Calu3 (cell line): ENCODE measurements at regions not wholly inside any gene's neighbourhood (a gene's known extent, or its start where the extent isn't known, plus 50 kb on each side); places are given as distances from the start of the nearest gene placed in this dataset.

Experiments used
- BruUV-seq: library from RNA; stranded (reverse); fragments of 400-500 nt; replicated peaks from 2 replicates; lab custom pipeline; 2021; lab: Mats Ljungman, UMichigan
- CTCF ChIA-PET: fragments of 300-600 bp; sonication (Branson Sonifier 250); formaldehyde crosslinking; loops from one replicate; lab custom pipeline; 2022; ENCODE audit warnings: antibody characterized with exemption; lab: Charles Lee
- DNase-seq: peaks from one replicate; pipeline ENCODE4 v3.0.0; 2022
- H3K27ac Mint-ChIP-seq: one replicate; pipeline ENCODE4 v1.8.0; 2022; ENCODE audit warnings: mixed read lengths; ENCODE audit not compliant: unreplicated experiment
- H3K27me3 Mint-ChIP-seq: one replicate; pipeline ENCODE4 v1.8.0; 2022; ENCODE audit warnings: mixed read lengths; ENCODE audit not compliant: unreplicated experiment
- H3K36me3 Mint-ChIP-seq: one replicate; pipeline ENCODE4 v1.8.0; 2022; ENCODE audit warnings: mild to moderate bottlenecking, moderate library complexity, mixed read lengths; ENCODE audit not compliant: insufficient read depth, unreplicated experiment
- H3K4me1 Mint-ChIP-seq: one replicate; pipeline ENCODE4 v1.8.0; 2022; ENCODE audit warnings: mild to moderate bottlenecking, low read depth, mixed read lengths; ENCODE audit not compliant: unreplicated experiment
- H3K4me3 Mint-ChIP-seq: one replicate; pipeline ENCODE4 v1.8.0; 2022; ENCODE audit warnings: mild to moderate bottlenecking, low read depth, moderate library complexity, mixed read lengths; ENCODE audit not compliant: unreplicated experiment
- H3K9me3 Mint-ChIP-seq: one replicate; pipeline ENCODE4 v1.8.0; 2022; ENCODE audit warnings: low read depth, mixed read lengths; ENCODE audit not compliant: unreplicated experiment
- CTCF ChIP-seq: fragments of 200-600 bp; IDR thresholded peaks from one replicate; pipeline ENCODE4 v1.8.0; 2022; ENCODE audit warnings: antibody characterized with exemption; ENCODE audit not compliant: unreplicated experiment
- intact Hi-C: fragments of 100-400 bp; cut with micrococcal nuclease; formaldehyde crosslinking; loops from one replicate; pipeline ENCODE4 v1.10.0; 2022; ENCODE audit not compliant: unreplicated experiment

DNA sequence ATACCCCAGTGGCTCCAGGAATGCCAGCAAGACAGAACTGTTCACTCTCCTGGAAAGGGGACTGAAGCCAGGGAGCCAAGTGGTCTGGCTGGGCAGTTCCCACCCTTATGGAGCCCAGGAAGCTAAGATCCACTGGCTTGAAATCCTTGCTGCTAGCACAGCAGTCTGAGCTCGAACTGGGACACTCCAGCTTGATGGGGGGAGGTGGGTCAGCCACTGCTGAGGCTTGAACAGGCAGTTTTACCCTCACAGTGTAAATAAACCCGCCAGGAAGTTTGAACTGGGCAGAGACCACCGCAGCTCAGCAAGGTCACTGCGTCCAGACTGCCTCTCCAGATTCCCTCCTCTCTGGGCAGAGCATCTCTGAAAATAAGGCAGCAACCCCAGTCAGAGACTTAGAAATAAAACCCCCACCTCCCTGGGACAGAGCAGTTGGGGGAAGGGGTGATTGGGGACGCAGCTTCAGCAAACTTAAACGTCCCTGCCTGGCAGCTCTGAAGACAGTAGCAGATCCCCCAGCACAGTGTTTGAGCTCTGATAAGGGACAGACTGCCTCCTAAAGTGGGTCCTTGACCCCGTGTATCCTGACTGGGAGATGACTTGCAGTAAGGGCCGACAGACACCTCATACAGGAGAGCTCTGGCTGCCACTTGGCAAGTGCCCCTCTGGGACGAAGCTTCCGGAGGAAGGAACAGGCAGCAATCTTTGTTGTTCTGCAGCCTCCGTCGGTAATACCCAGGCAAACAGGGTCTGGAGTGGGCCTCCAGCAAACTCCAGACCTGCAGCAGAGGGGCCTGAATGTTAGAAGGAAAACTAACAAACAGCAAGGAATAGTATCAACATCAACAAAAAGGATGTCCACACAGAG is 568.4 kb downstream of the PLA2G4A start:
- CTCF ChIA-PET = no interaction called here
- Mint-ChIP-seq H3K4me1 (no peaks in the 10 kb centered on the region), H3K27ac (no peak overlapping the region), H3K4me3 (no peak overlapping the region), H3K27me3 (no peaks in the 10 kb centered on the region), H3K36me3 (no peaks in the 10 kb centered on the region), H3K9me3 (no peaks in the 10 kb centered on the region)
- TF ChIP-seq CTCF = no peak
- BruUV-seq = no TSS peak
- no peak for DNase-seq
- intact Hi-C loops = loop anchor here (5.0 kb wide), 1 partner anchor 130 kb away; no protein-coding TSS in a partner anchor

DNA sequence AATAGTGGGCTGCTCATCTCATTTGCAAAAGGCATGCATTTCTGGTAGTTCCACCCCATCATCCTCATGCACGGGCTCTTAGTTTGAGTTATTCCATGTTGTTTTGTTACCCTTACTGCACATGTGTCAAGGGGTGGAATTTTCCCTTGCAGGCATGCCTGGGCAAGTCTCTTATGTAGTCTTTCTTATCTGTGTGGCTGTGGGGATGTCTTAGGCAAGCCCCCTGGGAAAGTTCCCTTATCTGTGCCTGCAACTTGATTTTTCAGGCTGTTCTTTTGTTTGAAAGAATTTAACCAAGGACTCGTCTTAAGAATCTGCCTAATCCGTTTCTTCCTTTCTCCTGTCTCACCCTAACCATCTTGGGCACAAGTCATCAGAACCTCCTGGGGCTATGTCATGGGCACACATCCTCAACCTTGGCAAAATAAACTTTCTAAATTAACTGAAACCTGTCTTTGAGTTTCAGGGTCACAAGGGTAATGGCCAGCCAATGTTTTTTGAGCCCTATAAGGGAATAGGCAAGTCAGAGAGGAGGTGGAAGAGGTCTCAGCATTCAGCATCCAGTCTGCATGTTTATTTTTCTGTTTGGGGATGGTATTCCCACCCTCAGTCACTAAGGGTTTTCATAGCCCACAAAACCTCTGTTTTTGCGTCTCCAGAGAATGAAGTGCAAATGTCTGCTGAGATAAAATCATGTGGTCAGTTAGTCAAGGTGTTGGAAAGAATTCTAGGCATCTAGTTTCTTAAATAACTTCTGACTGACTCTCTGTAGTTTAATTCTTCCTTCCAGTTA is 579.7 kb downstream of the PLA2G4A start:
- no peak for TF ChIP-seq CTCF
- Mint-ChIP-seq H3K4me1 (peaks cover 9% of the 10 kb centered on the region), H3K27ac (no peak overlapping the region), H3K4me3 (no peak overlapping the region), H3K36me3 (no peaks in the 10 kb centered on the region), H3K27me3 (no peaks in the 10 kb centered on the region), H3K9me3 (no peaks in the 10 kb centered on the region)
- CTCF ChIA-PET = no interaction called here
- intact Hi-C loops = no loop called here
- BruUV-seq = no TSS peak
- DNase-seq = no peak

GRCh38 chr1:187409341-187409740 is 580.6 kb downstream of the PLA2G4A start:
- Mint-ChIP-seq H3K27ac (no peak overlapping the region), H3K36me3 (no peaks in the 10 kb centered on the region), H3K9me3 (no peaks in the 10 kb centered on the region), H3K4me1 (peaks cover 9% of the 10 kb centered on the region), H3K27me3 (no peaks in the 10 kb centered on the region), H3K4me3 (no peak overlapping the region)
- no TSS peak for BruUV-seq
- CTCF ChIA-PET = no interaction called here
- intact Hi-C loops = no loop called here
- no peak for DNase-seq
- TF ChIP-seq CTCF = no peak

GRCh38 chr1:187411118-187411517 is 582.4 kb downstream of the PLA2G4A start:
- no peaks in the 10 kb centered on the region for H3K27me3 Mint-ChIP-seq
- H3K27ac Mint-ChIP-seq = no peak overlapping the region
- H3K9me3 Mint-ChIP-seq = no peaks in the 10 kb centered on the region
- DNase-seq = no peak
- no TSS peak for BruUV-seq
- intact Hi-C loops = loop anchor here (5.0 to 10.0 kb wide), 4 partner anchors 359 to 1524 kb away; no protein-coding TSS in a partner anchor
- H3K4me1 Mint-ChIP-seq = peaks cover 9% of the 10 kb centered on the region
- no peaks in the 10 kb centered on the region for H3K36me3 Mint-ChIP-seq
- no peak overlapping the region for H3K4me3 Mint-ChIP-seq
- TF ChIP-seq CTCF = no peak
- CTCF ChIA-PET = no interaction called here
